ENCODE measurements at regions not wholly inside any gene's neighbourhood (a gene's known extent, or its start where the extent isn't known, plus 50 kb on each side); places are given as distances from the start of the nearest gene placed in this dataset.

GRCh38 chr17:72351365-72351764, 230.5 kb downstream of the SOX9 start:
- TF ChIP-seq EZH2 (IDR thresholded peaks at IDR 0.05) (no peak), POLR2AphosphoS5 (IDR thresholded peaks at IDR 0.05; ENCODE audit: borderline replicate concordance, low read depth, low read length) (no peak)

Measured in SK-N-MC (cell line).